HG03066 (cell line): ENCODE measurements at regions not wholly inside any gene's neighbourhood (a gene's known extent, or its start where the extent isn't known, plus 50 kb on each side); places are given as distances from the start of the nearest gene placed in this dataset.
"Not testable (repeated sequence)": the region's sequence is repeated elsewhere in the genome, so short reads cannot be mapped to it uniquely, and the experiment has no call there.

Experiments
- ATAC-seq: cut with Tn5 transposase; IDR thresholded peaks from one replicate; pipeline ENCODE4 v1.9.1; 2021; ENCODE audit warnings: low read depth; ENCODE audit not compliant: unreplicated experiment

DNA sequence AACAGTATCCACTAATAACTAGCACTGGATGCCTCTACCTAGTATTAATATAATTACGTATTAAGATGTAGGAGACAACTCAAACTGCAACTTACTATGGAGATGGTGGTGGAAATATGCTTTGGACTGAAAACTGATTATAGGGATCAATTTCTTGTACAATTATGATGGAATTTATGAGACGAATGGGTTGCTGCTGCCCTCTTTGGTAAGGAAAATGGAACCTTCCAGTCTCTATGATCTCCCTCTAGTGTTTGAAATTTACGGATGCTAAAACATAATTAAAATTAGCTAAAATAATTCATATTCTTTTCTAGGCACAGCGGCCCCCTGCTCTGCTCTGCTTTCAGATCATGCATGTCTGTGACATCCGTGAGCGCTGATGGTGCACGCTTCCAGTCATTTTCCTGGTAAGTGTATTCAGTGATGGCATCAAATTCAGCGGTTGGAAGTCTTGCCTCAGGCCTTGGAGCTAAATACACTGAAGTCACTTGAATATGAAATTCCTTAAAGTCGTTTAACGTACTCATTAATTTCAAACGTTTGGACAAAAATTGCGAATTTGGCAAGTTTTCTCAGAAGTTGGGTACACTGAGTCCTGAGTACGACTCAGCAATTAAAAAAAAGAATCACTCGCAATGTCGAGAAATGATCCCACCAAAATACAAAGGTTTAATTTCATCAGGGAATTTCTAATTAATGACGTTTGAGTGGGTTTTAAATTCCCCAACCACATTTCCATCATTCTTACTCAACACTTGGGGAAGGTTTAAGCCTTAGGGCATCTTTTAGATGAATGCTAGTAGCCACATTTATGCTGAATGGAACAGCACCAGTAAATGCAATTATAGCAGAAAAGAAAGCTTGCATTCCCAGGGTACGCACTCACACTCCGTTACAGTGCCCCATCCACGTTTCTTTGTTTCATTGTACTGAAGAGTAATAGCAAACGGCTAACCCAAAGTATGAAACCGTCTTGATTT lies 132.6 kb downstream of the NR2F2 start:
- no peak for ATAC-seq

DNA sequence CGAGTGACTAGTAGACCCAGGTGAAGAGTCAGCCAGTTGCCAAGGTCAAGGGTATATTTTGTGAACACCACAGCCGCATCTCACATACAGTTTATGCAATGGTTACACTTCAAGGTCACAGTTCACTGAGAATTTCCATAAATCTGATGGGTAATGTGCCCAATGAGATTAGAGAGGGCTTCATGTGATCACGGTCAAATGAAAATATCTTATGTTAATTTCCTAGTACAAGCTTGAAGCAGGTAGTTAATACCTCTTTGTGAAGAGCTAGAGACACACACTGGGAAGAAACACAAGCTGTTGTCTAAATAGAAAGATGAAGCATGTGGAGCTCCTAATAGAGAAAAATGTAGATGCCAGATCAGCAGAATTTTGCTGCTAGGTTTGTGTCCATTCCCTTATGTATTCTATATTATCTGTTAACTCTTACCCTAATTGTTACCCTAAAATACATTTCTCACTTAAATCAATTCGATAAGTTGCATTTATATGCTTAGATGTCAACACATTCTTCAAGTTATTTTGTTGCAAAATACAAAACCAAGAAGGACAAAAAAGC lies 136.0 kb downstream of the NR2F2 start:
- no peak for ATAC-seq

DNA sequence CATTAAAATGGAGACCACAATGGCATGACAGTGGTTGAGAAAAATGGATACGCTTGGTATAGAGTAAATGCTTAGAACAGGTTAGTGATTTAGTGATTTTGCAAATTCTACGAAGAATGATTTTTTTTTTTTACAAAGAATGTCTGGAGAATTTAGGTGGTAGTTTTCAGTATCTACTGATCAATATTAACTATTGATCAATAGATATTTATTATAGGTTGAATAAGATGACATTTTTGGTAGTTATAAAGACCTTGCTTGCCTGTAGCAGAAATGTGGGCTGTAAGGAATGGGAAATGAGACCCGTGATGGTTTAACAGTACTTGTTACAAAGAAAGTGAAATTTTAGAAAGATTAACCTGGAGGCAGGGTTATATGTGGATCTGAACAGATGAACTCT lies 137.5 kb downstream of the NR2F2 start:
- no peak for ATAC-seq

DNA sequence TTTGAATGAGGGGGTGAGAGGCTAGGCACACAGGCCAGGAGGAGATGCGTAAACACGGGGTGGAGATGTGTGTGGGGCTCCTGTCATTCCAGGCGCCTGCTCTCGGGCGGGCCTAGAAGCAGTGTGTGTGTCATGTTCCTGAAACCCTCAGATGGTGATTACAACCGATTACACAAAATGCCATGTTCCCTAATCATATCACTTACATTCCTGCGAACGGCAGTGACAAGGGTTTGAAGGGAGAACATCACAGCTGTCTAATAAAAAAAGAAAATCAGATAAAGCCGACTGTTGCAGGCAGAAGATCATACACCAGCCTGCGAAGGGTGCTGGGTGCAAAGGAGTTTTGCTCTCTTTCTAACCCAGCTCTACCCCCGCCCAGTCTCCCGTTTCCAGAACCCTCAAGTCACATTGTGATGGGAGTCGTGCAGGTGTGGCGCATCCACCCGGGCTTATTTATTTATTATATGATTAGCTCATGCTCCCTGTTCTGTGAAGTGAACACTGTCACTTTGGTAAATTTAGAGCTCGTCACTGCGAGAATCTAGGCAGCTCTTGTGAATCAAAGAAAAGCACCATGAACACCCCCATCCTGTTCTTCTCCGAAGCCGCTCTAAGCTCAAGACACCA lies 140.3 kb downstream of the NR2F2 start:
- no peak for ATAC-seq

DNA sequence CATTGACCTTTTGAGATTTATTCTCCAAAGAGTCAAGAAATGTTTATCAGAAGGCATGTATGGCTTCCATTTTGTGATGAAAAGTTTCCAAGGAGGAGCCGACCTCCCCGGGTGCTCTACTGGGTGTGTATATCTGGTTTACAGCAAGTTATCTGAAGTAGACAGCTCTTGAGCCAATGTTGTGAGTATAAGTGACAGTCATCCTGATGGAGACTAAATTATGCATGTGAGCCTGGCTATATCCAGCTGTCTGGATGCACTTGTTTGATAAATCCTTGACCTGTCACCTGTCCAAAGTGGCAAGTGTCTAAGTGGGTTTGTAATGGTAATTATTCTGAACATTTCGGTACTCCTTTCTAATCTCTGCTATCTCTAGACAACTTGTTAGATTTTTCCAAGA lies 142.2 kb downstream of the NR2F2 start:
- no peak for ATAC-seq

DNA sequence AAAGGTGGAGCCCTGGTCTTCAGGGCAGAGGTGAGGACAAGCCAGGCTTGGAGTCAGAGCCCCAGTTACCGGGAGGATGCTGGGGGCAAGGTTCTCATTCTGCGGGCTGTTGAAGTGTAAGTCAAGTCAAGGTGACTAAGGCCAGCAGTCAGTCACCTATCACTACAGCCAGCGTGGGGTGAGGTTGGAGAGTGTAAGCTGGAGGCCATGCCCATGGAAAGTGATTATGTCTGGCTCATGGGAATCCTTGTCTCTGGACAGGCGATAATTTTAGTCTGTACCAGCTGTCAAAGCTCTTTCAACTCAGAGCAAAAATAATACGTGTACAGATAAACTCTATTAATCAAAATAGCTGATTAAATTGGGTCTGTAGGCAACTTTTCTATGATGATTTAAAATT lies 143.1 kb downstream of the NR2F2 start:
- ATAC-seq, result no peak

DNA sequence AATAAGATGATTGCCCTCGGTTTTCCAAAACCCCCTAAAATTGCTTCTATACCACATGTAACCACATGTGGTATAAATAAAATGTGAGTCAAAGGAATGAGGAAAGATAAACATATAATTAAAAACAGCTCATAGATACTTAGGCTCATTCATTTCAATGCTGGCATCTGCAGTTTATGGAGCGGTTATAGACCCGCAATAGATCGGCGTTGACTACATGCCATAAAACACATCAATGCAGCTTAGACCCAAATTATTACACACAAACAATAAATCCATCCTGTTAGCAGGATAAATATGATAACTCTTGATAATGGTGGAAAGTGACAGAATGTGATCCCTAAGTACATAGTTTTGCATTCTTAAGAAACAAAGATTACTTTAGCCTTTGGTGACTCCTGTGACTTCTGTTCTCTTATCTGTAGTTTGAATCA lies 143.7 kb downstream of the NR2F2 start:
- no peak for ATAC-seq

DNA sequence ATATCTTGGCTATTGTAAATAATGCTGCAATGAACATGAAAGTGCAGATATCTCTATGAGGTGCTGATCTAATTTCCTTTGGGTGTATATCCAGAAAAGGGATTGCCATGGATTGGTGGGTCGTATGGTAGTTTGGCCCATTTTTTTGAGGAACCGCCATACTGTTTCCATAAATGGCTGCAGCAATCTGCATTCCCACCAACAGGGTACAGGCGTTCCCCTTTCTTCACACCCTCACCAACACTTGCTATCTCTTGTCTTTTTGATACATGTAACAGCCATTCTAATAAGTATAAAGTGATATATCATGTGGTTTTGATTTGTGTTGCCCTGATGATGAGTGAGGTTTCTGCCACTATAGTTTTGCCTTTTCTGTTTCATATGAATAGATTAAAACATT lies 146.7 kb downstream of the NR2F2 start:
- no peak for ATAC-seq

DNA sequence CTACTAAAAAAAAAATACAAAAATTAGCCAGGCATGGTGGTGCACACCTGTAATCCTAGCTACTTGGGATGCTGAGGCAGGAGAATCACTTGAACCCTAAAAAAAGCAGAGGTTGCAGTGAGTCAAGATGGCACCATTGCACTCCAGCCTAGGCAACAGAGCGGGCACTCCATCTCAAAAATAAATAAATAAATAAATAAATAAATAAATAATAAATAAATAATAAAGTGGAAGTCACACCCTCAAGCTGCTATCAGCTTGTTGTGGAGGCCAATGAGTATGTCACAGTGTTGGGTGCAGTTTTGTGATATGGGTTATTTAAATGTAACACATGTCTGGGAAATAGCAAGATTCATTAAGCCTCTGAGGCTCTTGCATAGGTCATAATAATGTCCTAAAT lies 153.9 kb downstream of the NR2F2 start:
- not testable (repeated sequence) for ATAC-seq

DNA sequence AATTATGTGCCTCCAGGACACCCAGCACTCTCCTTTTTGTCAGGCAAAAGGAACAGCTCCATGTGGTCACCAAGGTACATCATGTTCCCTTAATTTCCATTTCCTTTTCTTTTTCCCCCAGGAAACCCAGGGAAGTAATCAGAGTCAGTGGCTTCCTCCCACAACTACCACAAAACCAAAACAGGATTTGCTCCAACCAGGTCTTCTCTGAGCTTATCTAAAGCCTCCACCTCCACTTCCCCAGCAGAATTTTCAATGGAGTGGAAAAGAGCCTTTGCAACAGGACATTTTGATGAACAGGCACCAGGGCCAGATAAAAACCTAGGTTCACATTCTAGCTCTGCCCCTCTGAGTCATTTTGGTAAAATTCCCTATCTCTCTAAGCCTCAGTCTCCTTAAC lies 154.3 kb downstream of the NR2F2 start:
- ATAC-seq, result no peak

DNA sequence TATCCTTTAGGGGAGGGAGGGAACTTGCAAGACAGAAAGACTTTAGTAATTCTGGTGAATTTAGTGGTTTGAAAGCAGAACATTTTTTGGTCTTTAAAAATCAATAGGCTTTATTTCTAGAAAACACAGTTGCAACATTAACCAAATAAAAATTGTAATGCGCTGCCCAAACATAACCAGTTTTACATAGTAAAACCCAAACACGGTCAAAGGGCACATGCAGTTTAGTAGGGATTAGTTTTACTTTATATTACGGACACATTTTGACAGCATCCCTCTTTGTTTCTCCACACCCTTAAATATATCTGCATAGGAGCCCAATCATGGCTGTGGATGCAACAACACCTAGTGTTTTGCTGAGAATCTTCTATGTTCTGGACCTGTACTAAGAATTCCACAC lies 156.7 kb downstream of the NR2F2 start:
- ATAC-seq, result no peak

DNA sequence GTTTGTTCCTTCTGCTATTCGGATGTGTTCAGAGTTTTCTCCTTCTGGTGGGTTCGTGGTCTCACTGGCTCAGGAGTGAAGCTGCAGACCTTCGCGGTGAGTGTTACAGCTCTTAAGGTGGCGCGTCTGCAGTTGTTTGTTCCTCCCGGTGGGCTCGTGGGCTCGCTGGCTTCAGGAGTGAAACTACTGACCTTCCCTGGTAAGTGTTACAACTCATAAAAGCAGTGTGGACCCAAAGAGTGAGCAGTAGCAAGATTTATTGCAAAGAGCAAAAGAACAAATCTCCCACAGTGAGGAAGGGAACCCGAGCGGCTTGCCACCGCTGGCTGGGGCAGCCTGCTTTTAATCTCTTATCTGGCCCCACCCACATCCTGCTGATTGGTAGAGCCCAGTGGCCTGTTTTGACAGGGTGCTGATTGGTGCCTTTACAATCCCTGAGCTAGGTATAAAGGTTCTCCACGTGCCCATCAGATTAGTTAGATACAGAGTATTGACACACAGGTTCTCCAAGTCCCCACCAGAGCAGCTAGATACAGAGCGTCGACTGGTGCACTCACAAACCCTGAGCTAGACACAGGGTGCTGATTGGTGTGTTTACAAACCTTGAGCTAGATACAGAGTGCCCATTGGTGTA lies 160.7 kb downstream of the NR2F2 start:
- not testable (repeated sequence) for ATAC-seq

DNA sequence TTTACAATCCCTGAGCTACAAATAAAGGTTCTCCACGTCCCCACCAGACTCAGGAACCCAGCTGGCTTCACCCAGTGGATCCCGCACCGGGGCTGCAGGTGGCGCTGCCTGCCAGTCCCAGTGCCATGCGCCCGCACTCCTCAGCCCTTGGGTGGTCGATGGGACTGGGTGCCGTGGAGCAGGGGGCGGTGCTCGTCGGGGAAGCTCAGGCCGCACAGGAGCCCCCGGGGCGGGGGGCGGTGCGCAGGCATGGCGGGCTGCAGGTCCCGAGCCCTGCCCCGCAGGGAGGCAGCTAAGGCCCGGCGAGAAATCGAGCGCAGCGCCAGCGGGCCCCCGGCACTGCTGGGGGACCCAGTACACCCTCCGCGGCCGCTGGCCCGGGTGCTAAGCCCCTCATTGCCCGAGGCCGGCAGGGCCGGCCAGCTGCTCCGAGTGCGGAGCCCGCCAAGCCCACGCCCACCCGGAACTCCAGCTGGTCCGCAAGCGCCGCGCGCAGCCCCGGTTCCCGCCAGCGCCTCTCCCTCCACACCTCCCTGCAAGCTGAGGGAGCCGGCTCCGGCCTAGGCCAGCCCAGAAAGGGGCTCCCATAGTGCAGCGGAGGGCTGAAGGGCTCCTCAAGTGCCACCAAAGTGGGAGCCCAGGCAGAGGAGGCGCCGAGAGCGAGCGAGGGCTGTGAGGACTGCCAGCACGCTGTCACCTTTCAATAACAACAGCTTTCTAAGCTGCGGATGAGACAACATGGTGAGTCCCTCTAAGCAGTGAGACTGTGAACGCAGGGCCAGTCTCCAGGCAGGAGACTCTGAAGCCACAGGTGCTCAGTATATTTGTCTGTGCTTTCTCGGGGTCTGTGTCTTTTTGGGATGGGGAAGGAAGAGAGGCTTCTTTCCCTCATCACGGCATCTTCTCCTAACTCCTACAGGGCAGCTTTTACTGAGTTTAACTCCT lies 161.5 kb downstream of the NR2F2 start:
- ATAC-seq, result not testable (repeated sequence)

DNA sequence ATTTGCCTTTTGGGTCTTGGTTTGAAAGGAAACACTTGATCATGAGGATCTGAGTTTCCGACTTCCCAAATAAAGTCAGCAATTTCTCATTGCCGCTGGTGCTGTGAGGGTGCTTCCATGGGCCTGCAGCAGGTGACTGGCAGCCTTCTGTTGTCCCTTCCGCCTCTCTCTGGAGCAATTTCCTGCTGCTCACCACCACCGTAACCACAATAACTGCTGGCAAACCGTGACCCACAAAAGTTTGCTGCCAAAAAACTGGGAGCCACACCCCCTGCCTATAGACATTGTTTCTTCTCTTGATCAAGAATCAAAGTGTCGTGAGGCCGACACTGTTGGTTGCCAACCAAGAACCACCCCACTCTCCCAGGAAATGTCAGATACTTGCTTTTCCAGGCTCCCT lies 164.0 kb downstream of the NR2F2 start:
- ATAC-seq, result no peak

DNA sequence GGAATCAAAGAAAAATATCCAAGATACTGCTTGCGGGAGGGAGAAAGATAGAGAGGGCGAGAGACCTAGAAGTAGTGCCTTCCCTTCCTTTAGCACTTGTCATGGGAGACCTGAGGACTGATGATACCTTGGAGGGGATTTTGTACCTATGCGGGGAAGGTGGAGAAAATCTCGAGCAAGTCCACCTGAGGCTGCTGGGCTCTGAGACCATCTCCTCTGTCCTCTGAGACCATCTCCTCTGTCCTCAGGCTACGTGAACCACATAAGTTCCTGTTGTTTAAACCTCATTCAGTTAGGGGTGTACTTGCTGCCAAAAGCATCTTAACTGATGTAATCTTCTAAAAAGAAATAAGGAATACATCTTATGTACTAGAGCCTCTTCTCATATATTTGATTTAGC lies 164.9 kb downstream of the NR2F2 start:
- no peak for ATAC-seq

DNA sequence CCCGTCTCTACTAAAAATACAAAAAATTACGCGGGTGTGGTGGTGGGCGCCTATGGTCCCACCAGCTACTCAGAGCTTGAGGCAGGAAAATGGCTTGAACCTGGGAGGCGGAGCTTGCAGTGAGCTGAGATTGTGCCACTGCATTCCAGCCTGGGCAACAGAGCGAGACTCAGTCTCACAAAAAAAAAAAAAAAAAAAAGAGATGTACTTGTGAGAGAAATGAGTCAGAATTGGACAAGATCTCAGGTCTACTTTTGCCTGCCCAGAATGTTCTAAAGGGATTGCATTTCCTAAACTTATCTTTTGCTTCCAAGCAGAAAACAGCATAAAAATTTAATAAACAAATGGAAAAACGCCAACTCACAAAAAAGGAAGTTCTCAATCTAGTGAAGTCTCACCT lies 167.5 kb downstream of the NR2F2 start:
- no peak for ATAC-seq

DNA sequence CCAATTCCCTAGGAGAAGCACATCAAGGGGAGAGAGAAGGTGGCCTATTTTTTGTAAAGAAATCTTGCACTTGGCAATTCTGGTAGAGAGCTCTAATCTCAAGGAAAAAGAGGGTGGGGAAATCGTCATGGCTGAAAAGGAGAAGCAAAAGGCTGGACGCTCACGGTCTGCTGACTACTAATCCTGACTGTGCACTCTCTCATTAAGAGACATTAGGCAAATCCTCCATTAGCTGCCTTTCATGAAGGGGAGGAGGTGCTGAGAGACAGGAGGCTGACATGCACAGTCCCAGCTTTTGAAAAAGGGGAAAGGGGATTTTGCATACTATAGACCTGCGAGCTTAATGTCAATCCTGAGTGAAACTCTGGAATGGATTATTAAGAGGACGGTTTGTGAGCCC lies 170.0 kb downstream of the NR2F2 start:
- no peak for ATAC-seq

DNA sequence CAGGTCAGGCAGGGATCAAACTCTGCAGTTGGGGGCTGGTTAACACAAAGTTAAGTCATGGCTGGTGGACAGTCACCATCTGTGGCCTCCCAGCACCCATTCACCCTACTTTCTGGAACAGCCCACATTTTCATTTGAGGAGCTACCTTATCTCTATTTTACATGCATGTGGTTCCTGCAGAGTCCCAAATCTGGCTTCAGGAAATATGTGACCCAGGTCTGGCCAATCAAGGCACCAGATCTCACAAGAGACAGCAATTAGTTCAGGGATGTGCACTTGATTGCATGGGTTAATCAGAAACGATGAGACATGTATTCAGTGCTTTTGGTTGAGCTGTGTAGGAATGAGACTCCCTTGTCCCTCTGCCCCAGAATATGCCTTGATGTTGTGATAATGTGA lies 170.9 kb downstream of the NR2F2 start:
- no peak for ATAC-seq

DNA sequence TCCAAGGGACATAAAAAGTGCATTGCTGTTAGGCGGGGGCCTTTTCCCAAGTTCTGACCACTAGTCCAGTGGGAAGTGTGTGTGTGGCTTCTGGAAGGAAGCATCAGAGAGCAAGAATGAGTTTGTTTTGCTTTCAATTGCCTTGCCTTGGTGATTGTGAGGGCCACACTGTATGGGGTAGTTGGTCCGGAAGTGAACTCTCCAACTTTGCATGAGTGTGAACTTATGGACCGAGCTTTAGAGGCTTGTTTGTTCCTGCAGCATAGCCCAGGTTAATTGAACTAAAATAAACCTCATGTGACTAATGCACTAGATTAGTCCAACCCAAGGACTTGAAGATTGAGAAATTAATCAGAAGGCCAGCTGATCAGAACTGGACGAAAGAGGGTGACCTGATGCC lies 171.7 kb downstream of the NR2F2 start:
- no peak for ATAC-seq

DNA sequence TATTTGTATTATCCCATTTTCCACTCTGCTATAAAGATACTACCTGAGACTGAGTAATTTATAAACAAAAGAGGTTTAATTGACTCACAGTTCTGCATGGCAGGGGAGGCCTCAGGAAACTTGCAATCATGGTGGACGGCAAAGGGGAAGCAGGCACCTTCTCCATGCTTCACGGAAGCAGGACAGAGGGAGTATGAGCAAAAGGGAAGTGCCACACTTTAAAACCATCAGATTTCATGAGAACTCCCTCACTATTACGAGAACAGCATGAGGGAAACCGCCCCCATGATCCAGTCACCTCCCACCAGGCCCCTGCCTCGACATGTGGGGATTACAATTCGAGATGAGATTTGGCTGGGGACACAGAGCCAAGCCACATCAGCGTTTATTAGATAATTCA lies 172.8 kb downstream of the NR2F2 start:
- ATAC-seq, result no peak
